ENCODE measurements at regions not wholly inside any gene's neighbourhood (a gene's known extent, or its start where the extent isn't known, plus 50 kb on each side); places are given as distances from the start of the nearest gene placed in this dataset.
"Not testable (repeated sequence)": the region's sequence is repeated elsewhere in the genome, so short reads cannot be mapped to it uniquely, and the experiment has no call there.

- no peak for DNase-seq (ENCODE audit: low read depth in 1 of 2, low spot score in 1 of 2)
Measured at GRCh38 chr1:43042773-43043457, 84.2 kb upstream of the SLC2A1 start.

DNA sequence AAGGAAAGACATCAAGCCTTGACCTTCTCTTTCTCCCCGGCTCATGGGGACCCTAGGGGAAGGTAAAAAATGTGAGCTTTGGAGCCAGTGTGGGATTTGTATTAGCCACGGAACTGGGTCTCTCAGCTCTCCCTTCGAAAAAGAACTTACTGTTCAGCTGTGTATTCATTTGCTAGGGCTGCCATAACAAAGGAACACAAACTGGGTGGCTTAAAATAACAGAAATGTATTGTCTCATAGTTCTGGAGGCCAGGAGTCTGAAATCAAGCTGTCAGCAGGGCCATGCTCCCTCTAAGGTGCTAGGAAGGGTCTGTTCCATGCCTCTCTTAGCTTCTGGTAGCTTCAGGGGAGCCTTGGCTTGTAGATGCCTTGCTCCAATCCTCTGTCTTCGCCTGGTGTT is 83.5 kb upstream of the SLC2A1 start:
- no peak for DNase-seq (ENCODE audit: low read depth in 1 of 2, low spot score in 1 of 2)

DNA sequence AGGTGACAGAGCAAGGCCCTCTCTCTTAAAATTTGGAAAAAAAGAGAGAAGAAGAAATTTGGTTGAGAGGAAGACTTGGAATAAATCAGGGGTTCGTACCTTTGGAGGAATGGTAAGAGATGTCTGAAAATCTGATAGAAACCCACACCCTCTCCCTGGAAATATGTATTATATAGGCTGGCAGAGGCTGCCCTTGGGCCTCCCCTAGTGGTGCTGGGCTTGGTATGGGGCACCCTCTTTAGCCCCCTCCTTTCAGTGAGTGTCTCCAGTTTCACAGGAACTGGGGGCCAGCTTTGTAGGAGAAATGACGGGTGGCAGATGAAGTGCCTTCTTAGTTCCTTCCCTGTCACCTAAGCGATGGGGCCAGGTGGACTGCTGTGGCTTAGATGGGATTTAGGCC is 82.9 kb upstream of the SLC2A1 start:
- DNase-seq (ENCODE audit: low read depth in 1 of 2, low spot score in 1 of 2): no peak

GRCh38 chr1:43039228-43040055 is 80.8 kb upstream of the SLC2A1 start:
- no peak for DNase-seq (ENCODE audit: low read depth in 1 of 2, low spot score in 1 of 2)

GRCh38 chr1:43038232-43038935 is 79.7 kb upstream of the SLC2A1 start:
- DNase-seq (ENCODE audit: low read depth in 1 of 2, low spot score in 1 of 2): no peak

- DNase-seq (ENCODE audit: low read depth in 1 of 2, low spot score in 1 of 2): no peak
Measured at GRCh38 chr1:43037466-43037865, 78.8 kb upstream of the SLC2A1 start.

DNA sequence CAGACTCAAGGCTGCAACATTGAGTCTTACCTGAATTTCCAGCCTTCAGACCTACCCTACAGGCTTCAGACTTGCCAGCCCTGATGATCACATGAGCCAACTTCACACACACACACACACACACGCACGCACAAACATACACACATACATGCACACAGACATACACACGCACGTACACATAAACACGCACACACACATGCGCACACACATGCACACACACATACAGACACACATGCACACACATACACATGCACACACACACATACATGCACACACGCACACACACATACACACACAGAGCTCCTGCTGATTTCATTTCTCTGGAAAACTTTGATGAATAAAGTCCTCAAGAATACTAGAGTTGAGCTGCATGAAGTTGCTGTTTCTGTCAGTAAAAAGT is 78.3 kb upstream of the SLC2A1 start:
- DNase-seq (ENCODE audit: low read depth in 1 of 2, low spot score in 1 of 2): no peak

DNA sequence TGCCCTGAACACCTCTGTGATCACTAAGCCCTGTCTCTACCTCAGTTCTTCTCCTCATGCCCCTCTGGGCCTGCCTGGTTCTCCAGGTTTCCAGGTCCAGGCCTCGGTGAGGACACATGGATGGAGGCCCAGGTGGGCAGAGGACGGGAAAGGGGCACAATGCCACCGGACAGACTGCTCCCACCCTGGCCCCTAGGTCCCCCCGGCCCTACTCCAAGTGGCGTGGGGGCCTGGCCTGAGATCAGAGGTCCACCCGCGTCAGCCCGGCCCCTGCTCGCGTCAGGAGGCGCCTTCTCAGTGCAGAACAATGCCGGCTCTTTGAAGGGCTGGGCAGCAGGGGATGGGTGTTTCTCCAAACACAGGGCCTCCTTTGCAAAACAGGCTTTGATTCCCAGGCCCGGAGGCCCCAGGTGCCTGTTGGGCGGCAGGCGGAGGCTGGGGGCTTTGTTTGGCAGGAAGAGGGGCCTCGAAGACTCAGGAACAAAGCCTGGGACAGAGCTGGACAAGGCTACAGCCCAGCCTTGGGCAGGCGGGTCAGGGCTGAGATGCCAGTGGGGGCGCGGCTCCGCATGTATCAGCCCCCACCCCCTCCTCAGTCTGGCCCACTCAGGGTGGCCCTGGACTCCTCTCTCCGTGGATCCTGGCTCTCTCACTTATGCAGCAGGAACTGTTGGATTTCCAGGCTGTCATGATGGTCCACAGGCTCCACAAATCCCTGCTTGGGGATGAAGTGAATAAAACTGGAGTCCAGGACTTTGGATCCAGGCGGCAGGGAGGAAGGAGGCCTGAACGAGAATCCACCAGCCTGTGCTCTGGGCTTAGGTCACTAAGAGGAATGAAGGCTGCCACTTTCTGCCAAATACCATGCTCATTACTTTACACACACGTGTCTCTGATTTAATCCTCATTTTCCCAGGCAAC is 77.4 kb upstream of the SLC2A1 start:
- no peak for DNase-seq (ENCODE audit: low read depth in 1 of 2, low spot score in 1 of 2)

DNA sequence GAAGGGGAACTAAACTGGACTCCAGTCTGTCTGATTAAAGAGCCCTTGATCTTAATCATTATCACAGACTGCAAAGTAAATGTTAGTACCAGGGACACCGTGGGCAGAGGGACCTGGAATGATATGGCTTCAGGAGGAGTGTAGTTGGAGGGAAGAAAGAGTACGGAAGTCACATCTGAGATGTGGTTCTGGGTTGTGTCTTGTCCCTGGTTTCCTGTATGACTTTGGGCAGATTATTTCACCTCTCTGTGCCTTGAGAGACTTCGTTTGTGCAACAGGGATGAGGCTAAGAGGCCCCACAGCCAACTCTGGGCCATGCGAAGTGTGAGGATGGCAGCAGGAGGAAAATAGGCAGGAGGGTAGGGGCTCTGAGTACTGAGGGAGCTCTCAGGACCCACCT is 76.1 kb upstream of the SLC2A1 start:
- no peak for DNase-seq (ENCODE audit: low read depth in 1 of 2, low spot score in 1 of 2)

- no peak for DNase-seq (ENCODE audit: low read depth in 1 of 2, low spot score in 1 of 2)
Measured at GRCh38 chr1:43034195-43034658, 75.6 kb upstream of the SLC2A1 start.

DNA sequence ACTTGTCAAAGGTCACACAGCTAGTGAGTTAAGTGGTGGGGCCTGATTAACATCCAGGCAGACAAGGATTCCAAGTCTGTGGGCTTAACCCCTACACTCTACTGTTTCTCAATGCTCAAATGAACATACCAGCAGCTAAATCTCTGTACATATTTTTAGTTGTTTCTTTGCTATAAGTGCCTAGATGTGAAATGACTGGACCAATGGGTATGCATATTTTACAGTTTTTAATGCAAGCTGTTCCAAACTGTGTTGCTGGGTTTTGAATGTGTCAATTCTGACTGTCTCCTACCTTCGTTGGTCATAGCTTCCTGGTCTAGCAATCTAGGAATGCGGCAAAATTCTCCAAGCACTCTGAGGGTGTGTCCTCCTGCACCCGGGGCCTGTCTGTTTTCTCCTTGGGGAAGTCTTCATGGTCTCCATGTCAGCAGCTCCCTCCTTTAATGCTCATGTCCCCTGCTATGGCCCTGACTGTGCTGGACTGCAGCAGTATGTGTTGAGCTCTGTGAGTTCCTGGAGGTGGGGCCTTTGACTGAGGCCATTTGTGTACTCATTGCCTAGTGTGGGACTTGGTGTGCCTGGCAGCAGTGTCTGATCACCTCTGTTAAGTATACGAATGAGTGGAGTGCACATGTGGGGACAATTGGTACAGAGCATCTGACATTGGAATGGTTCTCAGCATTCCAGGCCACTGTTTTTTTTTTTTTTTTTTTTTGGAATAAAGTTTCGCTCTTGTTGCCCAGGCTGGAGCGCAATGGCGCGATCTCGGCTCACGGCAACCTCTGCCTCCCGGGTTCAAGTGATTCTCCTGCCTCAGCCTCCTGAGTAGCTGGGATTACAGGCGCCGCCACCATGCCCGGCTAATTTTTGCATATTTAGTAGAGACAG is 72.9 kb upstream of the SLC2A1 start:
- no peak for DNase-seq (ENCODE audit: low read depth in 1 of 2, low spot score in 1 of 2)

GRCh38 chr1:43024905-43025304 is 66.2 kb upstream of the SLC2A1 start:
- no peak for DNase-seq (ENCODE audit: low read depth in 1 of 2, low spot score in 1 of 2)

DNA sequence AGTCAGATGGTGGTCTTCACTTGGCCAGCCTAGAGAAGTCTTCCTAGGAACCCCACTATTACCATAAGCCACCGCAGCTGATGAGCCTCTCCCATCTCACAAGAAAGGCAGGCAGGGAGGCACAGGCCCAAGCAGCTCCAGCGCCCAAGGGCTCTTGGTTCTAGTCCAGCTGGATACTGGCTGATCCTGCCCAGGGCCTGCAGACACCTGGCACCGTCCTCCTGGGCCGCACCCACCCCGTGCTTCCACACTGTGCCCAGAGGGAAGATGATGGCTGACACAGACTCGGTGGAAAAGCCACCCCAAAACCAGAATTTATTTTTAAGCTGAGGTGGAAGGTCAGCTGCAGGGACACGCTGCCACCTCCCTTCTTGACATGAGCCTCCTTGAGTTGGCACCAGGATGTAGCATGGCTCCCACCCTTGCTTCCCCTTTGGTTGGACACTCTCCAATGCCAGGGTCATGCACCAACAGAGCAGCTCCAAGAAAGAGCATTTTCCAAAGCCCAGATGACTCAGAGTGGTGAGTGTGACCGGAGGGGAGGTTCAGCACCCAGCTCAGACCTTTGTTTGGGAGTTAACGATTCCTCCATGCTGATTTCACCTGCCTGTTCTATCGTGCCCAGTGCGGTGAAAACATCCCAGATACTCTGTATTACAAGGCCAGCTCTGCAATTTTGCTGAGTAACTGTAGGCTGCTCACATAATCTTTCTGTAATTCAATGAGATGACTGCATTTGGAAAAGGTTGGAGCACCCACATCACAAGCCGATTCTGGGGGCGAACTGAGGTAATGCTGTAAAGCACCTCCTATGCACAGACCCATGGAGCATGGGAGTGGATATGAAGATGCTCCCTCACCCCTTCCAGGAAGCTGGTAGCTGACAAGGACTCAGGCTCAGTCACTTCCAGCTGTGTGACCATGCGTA is 63.1 kb upstream of the SLC2A1 start:
- no peak for DNase-seq (ENCODE audit: low read depth in 1 of 2, low spot score in 1 of 2)

DNA sequence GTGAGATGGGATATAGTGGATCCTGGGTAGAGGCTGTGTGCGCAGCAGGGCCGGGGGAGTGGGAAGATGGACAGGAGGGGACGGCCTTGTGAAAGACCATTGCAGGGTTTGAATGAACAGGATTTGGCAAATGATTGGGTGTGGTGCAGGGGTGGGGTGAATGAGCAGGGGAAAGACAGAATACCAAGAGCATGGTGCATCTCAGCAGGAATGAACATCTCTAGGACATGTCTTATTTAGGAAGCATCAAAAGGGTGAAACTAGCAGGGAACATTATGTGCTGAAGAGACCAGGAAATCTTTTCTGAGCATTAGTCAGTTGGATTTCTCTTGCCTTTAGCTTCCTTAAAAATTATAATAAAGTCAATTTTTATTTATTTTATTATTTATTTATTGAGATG is 60.6 kb upstream of the SLC2A1 start:
- no peak for DNase-seq (ENCODE audit: low read depth in 1 of 2, low spot score in 1 of 2)

DNA sequence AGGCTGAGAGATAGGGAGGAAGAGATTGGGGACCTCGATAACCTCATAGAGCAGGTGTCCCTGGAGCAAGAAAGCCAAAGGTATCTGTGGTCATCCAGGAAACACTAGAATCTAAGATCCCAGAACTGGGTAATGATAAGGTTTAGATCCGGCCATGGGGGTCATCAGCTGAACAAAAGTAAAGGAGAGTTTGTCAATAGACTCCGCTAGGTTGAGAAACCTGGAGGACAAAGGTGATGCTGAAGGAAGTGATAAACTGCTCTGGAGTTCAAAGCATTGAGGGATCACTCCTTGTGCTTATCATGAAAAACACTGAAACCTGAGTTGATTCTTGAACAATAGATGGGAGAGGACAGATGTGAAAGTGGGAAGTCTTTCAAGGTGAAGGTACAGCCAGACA is 59.5 kb upstream of the SLC2A1 start:
- DNase-seq (ENCODE audit: low read depth in 1 of 2, low spot score in 1 of 2): no peak

GRCh38 chr1:43015269-43015668 is 56.6 kb upstream of the SLC2A1 start:
- no peak for DNase-seq (ENCODE audit: low read depth in 1 of 2, low spot score in 1 of 2)

DNA sequence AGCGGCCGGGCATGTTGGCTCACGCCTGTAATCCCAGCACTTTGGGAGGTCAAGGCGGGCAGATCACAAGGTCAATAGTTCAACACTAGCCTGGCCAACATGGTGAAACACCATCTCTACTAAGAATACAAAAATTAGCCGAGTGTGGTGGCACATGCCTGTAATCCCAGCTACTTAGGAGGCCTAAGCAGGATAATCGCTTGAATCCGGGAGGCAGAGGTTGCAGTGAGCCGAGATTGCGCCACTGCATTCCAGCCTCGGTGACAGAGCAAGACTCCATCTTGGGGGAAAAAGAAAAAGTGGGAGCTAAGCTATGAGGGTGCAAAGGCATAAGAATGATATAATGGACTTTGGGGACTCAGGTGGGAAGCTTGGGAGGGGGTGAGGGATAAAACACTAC is 55.9 kb upstream of the SLC2A1 start:
- DNase-seq (ENCODE audit: low read depth in 1 of 2, low spot score in 1 of 2): not testable (repeated sequence)

DNA sequence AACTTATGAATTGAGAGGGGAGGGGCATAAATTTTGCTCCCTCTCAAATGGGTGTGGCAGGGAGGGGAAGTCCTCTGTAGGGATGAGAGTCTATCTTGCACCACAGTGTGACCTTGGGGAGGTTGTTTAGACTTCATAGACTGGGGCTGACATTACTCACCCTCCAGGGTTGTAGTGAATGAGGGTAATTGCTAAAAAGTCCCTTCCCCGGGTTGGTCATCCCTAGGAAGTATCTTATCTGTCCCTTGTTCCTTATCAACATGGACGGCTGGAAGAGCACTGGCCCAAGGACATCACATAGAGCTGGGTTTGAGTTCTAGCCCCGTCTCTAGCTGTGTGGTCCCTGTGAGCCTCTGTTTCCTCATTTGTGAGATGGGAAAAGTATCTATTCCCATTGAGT is 52.4 kb upstream of the SLC2A1 start:
- no peak for DNase-seq (ENCODE audit: low read depth in 1 of 2, low spot score in 1 of 2)

- no peak for DNase-seq (ENCODE audit: low read depth in 1 of 2, low spot score in 1 of 2)
Measured at GRCh38 chr1:43009274-43009673, 50.6 kb upstream of the SLC2A1 start.
